Breast epithelium (tissue), 4 donors: ENCODE measurements at regions not wholly inside any gene's neighbourhood (a gene's known extent, or its start where the extent isn't known, plus 50 kb on each side); places are given as distances from the start of the nearest gene placed in this dataset.

ENCODE experiments used
- DNase-seq, 2 donors: peaks; one replicate each; pipeline ENCODE4 v3.0.0-alpha.2; 2019; ENCODE audit warnings: low spot score in 2 of 2
- H3K27ac ChIP-seq, 2 donors: fragments of 200-600 bp; sonication (generic) in 1 of 2; one replicate each; pipeline ENCODE4 v1.5.1; 2016 to 2019; ENCODE audit warnings: mild to moderate bottlenecking in 1 of 2
- H3K27me3 ChIP-seq, 2 donors: fragments of 200-600 bp; sonication (generic) in 1 of 2; one replicate each; pipeline versions ENCODE4 v1.5.1 to v1.6.0; 2017 to 2019; ENCODE audit warnings: control low read depth in 1 of 2, mild to moderate bottlenecking in 1 of 2
- H3K36me3 ChIP-seq: fragments of 200-600 bp; one replicate; pipeline ENCODE4 v1.5.1; 2019
- H3K4me1 ChIP-seq, 2 donors: fragments of 200-600 bp; sonication (generic); one replicate each; pipeline ENCODE4 v1.5.1; 2016 to 2019; ENCODE audit warnings: control low read depth in 1 of 2
- H3K4me3 ChIP-seq, 3 donors: fragments of 200-600 bp; sonication (generic); 1 replicate in 2 of 3; 2 replicates in 1 of 3; pipeline ENCODE4 v1.5.1; 2016 to 2019; ENCODE audit warnings: mild to moderate bottlenecking in 3 of 3, moderate library complexity in 2 of 3
- H3K9me3 ChIP-seq, 2 donors: fragments of 200-600 bp; sonication (generic) in 1 of 2; one replicate each; pipeline ENCODE4 v1.5.1; 2016 to 2019; ENCODE audit warnings: control low read depth in 1 of 2
- CTCF ChIP-seq, 3 donors: fragments of 450-650 bp; IDR thresholded peaks; one replicate each; pipeline ENCODE4 v1.5.1; 2016 to 2017; ENCODE audit warnings: antibody characterized with exemption in 3 of 3, mild to moderate bottlenecking in 3 of 3, moderate library complexity in 3 of 3
- POLR2A ChIP-seq: fragments of 450-650 bp; IDR thresholded peaks from one replicate; pipeline ENCODE4 v1.6.1; 2016; ENCODE audit warnings: antibody characterized with exemption, mild to moderate bottlenecking, moderate library complexity
- POLR2AphosphoS5 ChIP-seq, 3 donors: sonication (generic); formaldehyde crosslinking; IDR thresholded peaks; one replicate each; pipeline ENCODE4 v1.6.1; 2017; ENCODE audit warnings: antibody characterized with exemption in 3 of 3
- intact Hi-C: fragments of 100-400 bp; cut with DNase I; formaldehyde crosslinking; loops from one replicate; pipeline ENCODE4 v1.15.1; 2023; ENCODE audit warnings: low total_unique reads

- Histone ChIP-seq H3K27me3 (no peaks in the 10 kb centered on the region), H3K4me1 (no peaks in the 10 kb centered on the region), H3K36me3 (no peaks in the 10 kb centered on the region), H3K4me3 (no peak overlapping the region), H3K27ac (no peak overlapping the region), H3K9me3 (no peaks in the 10 kb centered on the region)
- no peak for DNase-seq
- intact Hi-C loops, result no loop called here
- TF ChIP-seq POLR2A (no peak), POLR2AphosphoS5 (IDR thresholded peaks at IDR 0.05) (no peak), CTCF (IDR thresholded peaks at IDR 0.05) (no peak)
Observed at GRCh38 chr1:113333056-113333455, 57.3 kb upstream of the MAGI3 start.

- intact Hi-C loops, result no loop called here
Observed at GRCh38 chr1:113340038-113340437, 50.3 kb upstream of the MAGI3 start.

More at GRCh38 chr1:113340038-113340437, 50.3 kb upstream of the MAGI3 start:
- Histone ChIP-seq H3K27me3 (no peaks in the 10 kb centered on the region), H3K36me3 (no peaks in the 10 kb centered on the region), H3K4me3 (no peak overlapping the region), H3K27ac (no peak overlapping the region), H3K9me3 (no peaks in the 10 kb centered on the region), H3K4me1 (no peaks in the 10 kb centered on the region)
- TF ChIP-seq POLR2A (no peak), CTCF (IDR thresholded peaks at IDR 0.05) (no peak), POLR2AphosphoS5 (IDR thresholded peaks at IDR 0.05) (no peak)
- no peak for DNase-seq
